ENCODE measurements at regions not wholly inside any gene's neighbourhood (a gene's known extent, or its start where the extent isn't known, plus 50 kb on each side); places are given as distances from the start of the nearest gene placed in this dataset.
"Not testable (repeated sequence)": the region's sequence is repeated elsewhere in the genome, so short reads cannot be mapped to it uniquely, and the experiment has no call there.

GRCh38 chr9:22817181-22817580 is 370.6 kb downstream of the DMRTA1 start:
- intact Hi-C loops (cut with DNase I), result no loop called here
- no peak overlapping the region for H3K27ac ChIP-seq (replicated peaks in 1 of 4)
- TF ChIP-seq POLR2AphosphoS5 (IDR thresholded peaks at IDR 0.05), result no peak
- no peak for TF ChIP-seq POLR2A (IDR thresholded peaks at IDR 0.05; ENCODE audit: low read depth)
- TF ChIP-seq EP300 (IDR thresholded peaks at IDR 0.05), result no peak
- TF ChIP-seq CTCF (IDR thresholded peaks at IDR 0.05), result no peak

GRCh38 chr9:22829236-22829635 is 382.6 kb downstream of the DMRTA1 start:
- DNase-seq (ENCODE audit: extremely low spot score), result no peak
- intact Hi-C loops (cut with DNase I), result no loop called here
- no peaks in the 10 kb centered on the region for H3K27me3 ChIP-seq
- H3K4me1 ChIP-seq, result no peaks in the 10 kb centered on the region
- H3K4me3 ChIP-seq, result no peak overlapping the region
- H3K9me3 ChIP-seq, result peaks cover 0 to 8% (median 0%) of the 10 kb centered on the region in 4 donors
- H3K27ac ChIP-seq (replicated peaks in 1 of 4), result no peak overlapping the region
- WGBS, result 72% methylated on average over 1 of the region's 1 CpG
- no peak for TF ChIP-seq EP300 (IDR thresholded peaks at IDR 0.05)
- TF ChIP-seq POLR2AphosphoS5 (IDR thresholded peaks at IDR 0.05), result no peak
- TF ChIP-seq CTCF (IDR thresholded peaks at IDR 0.05), result no peak
- TF ChIP-seq POLR2A (IDR thresholded peaks at IDR 0.05; ENCODE audit: low read depth), result no peak
- H3K36me3 ChIP-seq, result no peaks in the 10 kb centered on the region

More at GRCh38 chr9:22817181-22817580, 370.6 kb downstream of the DMRTA1 start:
- Histone ChIP-seq H3K27me3 (no peaks in the 10 kb centered on the region), H3K36me3 (no peaks in the 10 kb centered on the region), H3K9me3 (no peaks in the 10 kb centered on the region), H3K4me1 (no peaks in the 10 kb centered on the region), H3K4me3 (no peak overlapping the region)
- no peak for DNase-seq (ENCODE audit: extremely low spot score)

- intact Hi-C loops (cut with DNase I), result no loop called here
- H3K27ac ChIP-seq (replicated peaks in 1 of 4), result no peak overlapping the region
- no peak overlapping the region for H3K4me3 ChIP-seq
- H3K9me3 ChIP-seq, result no peaks in the 10 kb centered on the region
- H3K36me3 ChIP-seq, result no peaks in the 10 kb centered on the region
- TF ChIP-seq POLR2AphosphoS5 (IDR thresholded peaks at IDR 0.05) (no peak), EP300 (IDR thresholded peaks at IDR 0.05) (no peak), POLR2A (IDR thresholded peaks at IDR 0.05; ENCODE audit: low read depth) (no peak), CTCF (IDR thresholded peaks at IDR 0.05) (no peak)
- H3K27me3 ChIP-seq, result no peaks in the 10 kb centered on the region
- no peaks in the 10 kb centered on the region for H3K4me1 ChIP-seq
- no peak for DNase-seq (ENCODE audit: extremely low spot score)
- 45% methylated on average over 3 of the region's 3 CpGs for WGBS
Observed at GRCh38 chr9:22838266-22838665, 391.6 kb downstream of the DMRTA1 start.

- H3K9me3 ChIP-seq, result peaks cover 0 to 10% (median 8%) of the 10 kb centered on the region in 4 donors
- H3K4me3 ChIP-seq, result no peak overlapping the region
- H3K27me3 ChIP-seq, result no peaks in the 10 kb centered on the region
- no peaks in the 10 kb centered on the region for H3K4me1 ChIP-seq
- DNase-seq (ENCODE audit: extremely low spot score), result no peak
- no peak overlapping the region for H3K27ac ChIP-seq (replicated peaks in 1 of 4)
- TF ChIP-seq CTCF (IDR thresholded peaks at IDR 0.05) (no peak), POLR2A (IDR thresholded peaks at IDR 0.05; ENCODE audit: low read depth) (no peak), POLR2AphosphoS5 (IDR thresholded peaks at IDR 0.05) (no peak), EP300 (IDR thresholded peaks at IDR 0.05) (no peak)
- intact Hi-C loops (cut with DNase I), result no loop called here
- H3K36me3 ChIP-seq, result no peaks in the 10 kb centered on the region
Observed at GRCh38 chr9:22840641-22841040, 394.0 kb downstream of the DMRTA1 start.

- intact Hi-C loops (cut with DNase I); H3K4me1 ChIP-seq: not testable (repeated sequence)
- peaks cover 0 to 31% (median 16%) of the 10 kb centered on the region in 4 donors for H3K9me3 ChIP-seq
Observed at GRCh38 chr9:22845243-22845642, 398.6 kb downstream of the DMRTA1 start.

More at GRCh38 chr9:22845243-22845642, 398.6 kb downstream of the DMRTA1 start:
- not testable (repeated sequence) for H3K27ac ChIP-seq (replicated peaks in 1 of 4); H3K4me3 ChIP-seq; H3K27me3 ChIP-seq; H3K36me3 ChIP-seq; DNase-seq (ENCODE audit: extremely low spot score)
- 100% methylated on average over 1 of the region's 1 CpG for WGBS

All from esophagus muscularis mucosa (tissue), 4 donors.